SK-N-SH treated with all-trans-retinoic acid at 6 μM for 48 hours (cell line): ENCODE measurements at regions not wholly inside any gene's neighbourhood (a gene's known extent, or its start where the extent isn't known, plus 50 kb on each side); places are given as distances from the start of the nearest gene placed in this dataset.

Experiments
- ATAC-seq: fragments of 200-7000 bp; cut with Tn5 transposase; 3 replicates; pipeline ENCODE4 v1.9.1; 2020; ENCODE audit warnings: mild to moderate bottlenecking, moderate library complexity
- BACH2 ChIP-seq: fragments of 250-450 bp; sonication (Bioruptor Pico); IDR thresholded peaks from 2 replicates; pipeline ENCODE4 v1.9.0; 2021; ENCODE audit warnings: mild to moderate bottlenecking, borderline replicate concordance
- GLIS3 ChIP-seq: fragments of 250-450 bp; sonication (Bioruptor Pico); IDR thresholded peaks from 2 replicates; pipeline ENCODE4 v1.5.0; 2020; ENCODE audit warnings: mild to moderate bottlenecking, moderate library complexity
- ISL1 ChIP-seq: fragments of 250-450 bp; sonication (Bioruptor Pico); IDR thresholded peaks from 2 replicates; pipeline ENCODE4 v2.1.2; 2022; ENCODE audit warnings: mild to moderate bottlenecking, moderate library complexity
- PPARA ChIP-seq: fragments of 250-450 bp; sonication (Bioruptor Pico); IDR thresholded peaks from 2 replicates; pipeline ENCODE4 v1.5.0; 2020; ENCODE audit warnings: mild to moderate bottlenecking, borderline replicate concordance
- RARB ChIP-seq: fragments of 250-450 bp; sonication (Bioruptor Pico); IDR thresholded peaks from 2 replicates; pipeline ENCODE4 v1.8.0; 2021; ENCODE audit warnings: mild to moderate bottlenecking, moderate library complexity
- SNAI2 ChIP-seq: fragments of 250-450 bp; sonication (Bioruptor Pico); IDR thresholded peaks from 2 replicates; pipeline ENCODE4 v1.5.0; 2020; ENCODE audit warnings: mild to moderate bottlenecking, moderate library complexity
- TCF4 ChIP-seq: fragments of 250-450 bp; sonication (Bioruptor Pico); IDR thresholded peaks from 2 replicates; pipeline ENCODE4 v1.8.0; 2021; ENCODE audit warnings: mild to moderate bottlenecking, moderate library complexity, borderline replicate concordance
- TOX ChIP-seq: fragments of 250-450 bp; sonication (Bioruptor Pico); IDR thresholded peaks from 2 replicates; pipeline ENCODE4 v1.8.0; 2021; ENCODE audit warnings: mild to moderate bottlenecking, moderate library complexity, borderline replicate concordance
- ZC3H10 ChIP-seq: fragments of 250-450 bp; sonication (Bioruptor Pico); IDR thresholded peaks from 2 replicates; pipeline ENCODE4 v1.5.1; 2021; ENCODE audit warnings: mild to moderate bottlenecking, moderate library complexity
- ZFP3 ChIP-seq: fragments of 250-450 bp; sonication (Bioruptor Pico); IDR thresholded peaks from 2 replicates; pipeline ENCODE4 v1.5.0; 2020; ENCODE audit warnings: mild to moderate bottlenecking, moderate library complexity
- ZNF565 ChIP-seq: fragments of 450-650 bp; formaldehyde crosslinking; conservative IDR thresholded peaks from 2 replicates; pipeline ENCODE4 v1.5.0; 2020; ENCODE audit warnings: low read depth, mild to moderate bottlenecking, moderate library complexity
- ZNF70 ChIP-seq: fragments of 450-650 bp; formaldehyde crosslinking; IDR thresholded peaks from 2 replicates; pipeline ENCODE4 v1.5.0; 2020; ENCODE audit warnings: mild to moderate bottlenecking, moderate library complexity
- ZNF8 ChIP-seq: fragments of 450-650 bp; formaldehyde crosslinking; IDR thresholded peaks from 2 replicates; pipeline ENCODE4 v1.5.0; 2020; ENCODE audit warnings: mild to moderate bottlenecking, moderate library complexity
- TF ChIP-seq, protein P1 (sequence below): fragments of 250-450 bp; sonication (Bioruptor Pico); IDR thresholded peaks from 2 replicates; pipeline ENCODE4 v1.5.0; 2020; ENCODE audit warnings: mild to moderate bottlenecking, moderate library complexity
- TF ChIP-seq, protein P2 (sequence below): fragments of 250-450 bp; sonication (Bioruptor Pico); IDR thresholded peaks from 2 replicates; pipeline ENCODE4 v1.8.0; 2021; ENCODE audit warnings: low read depth, mild to moderate bottlenecking, moderate library complexity, borderline replicate concordance
- TF ChIP-seq, protein P3 (sequence below): fragments of 250-450 bp; sonication (Bioruptor Pico); IDR thresholded peaks from 2 replicates; pipeline ENCODE4 v1.5.1; 2020; ENCODE audit warnings: low read depth, mild to moderate bottlenecking, moderate library complexity
- TF ChIP-seq, protein P4 (sequence below): fragments of 250-450 bp; sonication (Bioruptor Pico); IDR thresholded peaks from 2 replicates; pipeline ENCODE4 v1.5.1; 2021; ENCODE audit warnings: mild to moderate bottlenecking, moderate library complexity
- TF ChIP-seq, protein P5 (sequence below): fragments of 250-450 bp; sonication (Bioruptor Pico); IDR thresholded peaks from 2 replicates; pipeline ENCODE4 v1.8.0; 2020; ENCODE audit warnings: mild to moderate bottlenecking, moderate library complexity, borderline replicate concordance

DNA sequence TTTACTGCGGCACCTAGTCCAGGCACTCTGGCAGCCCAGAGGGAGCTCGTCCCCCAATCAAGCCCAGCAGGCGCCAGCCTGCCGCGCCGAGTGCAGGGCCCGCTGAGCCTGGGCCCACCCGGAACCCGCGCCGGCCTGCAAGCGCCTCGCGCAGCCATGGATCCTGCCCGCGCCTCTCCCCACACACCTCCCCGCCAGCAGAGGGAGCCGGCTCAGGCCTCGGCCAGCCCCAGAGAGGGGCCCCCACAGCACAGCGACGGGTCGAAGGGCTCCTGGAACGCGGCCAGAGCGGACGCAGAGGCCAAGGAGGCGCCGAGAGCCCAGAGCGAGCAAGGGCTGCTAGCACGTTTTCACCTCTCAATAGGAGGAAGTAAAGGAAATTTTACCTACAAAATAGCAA lies 767.0 kb downstream of the MRPL39 start (continued):
- TF ChIP-seq, protein P1, sequence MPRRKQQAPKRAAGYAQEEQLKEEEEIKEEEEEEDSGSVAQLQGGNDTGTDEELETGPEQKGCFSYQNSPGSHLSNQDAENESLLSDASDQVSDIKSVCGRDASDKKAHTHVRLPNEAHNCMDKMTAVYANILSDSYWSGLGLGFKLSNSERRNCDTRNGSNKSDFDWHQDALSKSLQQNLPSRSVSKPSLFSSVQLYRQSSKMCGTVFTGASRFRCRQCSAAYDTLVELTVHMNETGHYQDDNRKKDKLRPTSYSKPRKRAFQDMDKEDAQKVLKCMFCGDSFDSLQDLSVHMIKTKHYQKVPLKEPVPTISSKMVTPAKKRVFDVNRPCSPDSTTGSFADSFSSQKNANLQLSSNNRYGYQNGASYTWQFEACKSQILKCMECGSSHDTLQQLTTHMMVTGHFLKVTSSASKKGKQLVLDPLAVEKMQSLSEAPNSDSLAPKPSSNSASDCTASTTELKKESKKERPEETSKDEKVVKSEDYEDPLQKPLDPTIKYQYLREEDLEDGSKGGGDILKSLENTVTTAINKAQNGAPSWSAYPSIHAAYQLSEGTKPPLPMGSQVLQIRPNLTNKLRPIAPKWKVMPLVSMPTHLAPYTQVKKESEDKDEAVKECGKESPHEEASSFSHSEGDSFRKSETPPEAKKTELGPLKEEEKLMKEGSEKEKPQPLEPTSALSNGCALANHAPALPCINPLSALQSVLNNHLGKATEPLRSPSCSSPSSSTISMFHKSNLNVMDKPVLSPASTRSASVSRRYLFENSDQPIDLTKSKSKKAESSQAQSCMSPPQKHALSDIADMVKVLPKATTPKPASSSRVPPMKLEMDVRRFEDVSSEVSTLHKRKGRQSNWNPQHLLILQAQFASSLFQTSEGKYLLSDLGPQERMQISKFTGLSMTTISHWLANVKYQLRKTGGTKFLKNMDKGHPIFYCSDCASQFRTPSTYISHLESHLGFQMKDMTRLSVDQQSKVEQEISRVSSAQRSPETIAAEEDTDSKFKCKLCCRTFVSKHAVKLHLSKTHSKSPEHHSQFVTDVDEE, result no peak
- TF ChIP-seq BACH2 (CRISPR knock-in tag), result no peak

DNA sequence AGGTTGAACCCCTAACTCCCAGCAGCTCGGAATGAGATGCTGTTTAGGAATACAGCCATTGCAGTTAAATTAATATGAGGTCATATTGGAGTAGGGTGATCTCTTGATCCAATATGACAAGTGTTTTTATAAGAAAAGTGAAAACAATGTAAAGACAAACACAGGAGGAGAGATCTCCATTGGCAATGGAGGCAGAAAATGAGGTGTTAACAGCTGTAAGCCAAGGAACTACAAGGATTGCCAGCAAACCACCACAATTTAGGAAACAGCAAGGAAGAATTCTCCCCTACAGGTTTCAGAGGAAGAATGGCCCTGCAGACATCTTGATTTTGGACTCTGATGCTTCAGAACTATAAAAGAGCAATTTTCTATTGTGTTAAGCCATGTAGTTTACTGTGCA lies 774.3 kb downstream of the MRPL39 start:
- no peak for ATAC-seq
- no peak for TF ChIP-seq ZNF70
- TF ChIP-seq SNAI2 (CRISPR knock-in tag), result no peak
- no peak for TF ChIP-seq TOX (CRISPR knock-in tag)
- TF ChIP-seq ISL1 (CRISPR knock-in tag), result no peak
- no peak for TF ChIP-seq ZNF565 (CRISPR knock-in tag)
- TF ChIP-seq, protein P2, sequence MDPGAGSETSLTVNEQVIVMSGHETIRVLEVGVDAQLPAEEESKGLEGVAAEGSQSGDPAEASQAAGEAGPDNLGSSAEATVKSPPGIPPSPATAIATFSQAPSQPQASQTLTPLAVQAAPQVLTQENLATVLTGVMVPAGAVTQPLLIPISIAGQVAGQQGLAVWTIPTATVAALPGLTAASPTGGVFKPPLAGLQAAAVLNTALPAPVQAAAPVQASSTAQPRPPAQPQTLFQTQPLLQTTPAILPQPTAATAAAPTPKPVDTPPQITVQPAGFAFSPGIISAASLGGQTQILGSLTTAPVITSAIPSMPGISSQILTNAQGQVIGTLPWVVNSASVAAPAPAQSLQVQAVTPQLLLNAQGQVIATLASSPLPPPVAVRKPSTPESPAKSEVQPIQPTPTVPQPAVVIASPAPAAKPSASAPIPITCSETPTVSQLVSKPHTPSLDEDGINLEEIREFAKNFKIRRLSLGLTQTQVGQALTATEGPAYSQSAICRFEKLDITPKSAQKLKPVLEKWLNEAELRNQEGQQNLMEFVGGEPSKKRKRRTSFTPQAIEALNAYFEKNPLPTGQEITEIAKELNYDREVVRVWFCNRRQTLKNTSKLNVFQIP, result no peak
- TF ChIP-seq PPARA (CRISPR knock-in tag), result no peak
- TF ChIP-seq, protein P1, result no peak
- TF ChIP-seq ZC3H10 (CRISPR knock-in tag), result no peak
- TF ChIP-seq, protein P3, sequence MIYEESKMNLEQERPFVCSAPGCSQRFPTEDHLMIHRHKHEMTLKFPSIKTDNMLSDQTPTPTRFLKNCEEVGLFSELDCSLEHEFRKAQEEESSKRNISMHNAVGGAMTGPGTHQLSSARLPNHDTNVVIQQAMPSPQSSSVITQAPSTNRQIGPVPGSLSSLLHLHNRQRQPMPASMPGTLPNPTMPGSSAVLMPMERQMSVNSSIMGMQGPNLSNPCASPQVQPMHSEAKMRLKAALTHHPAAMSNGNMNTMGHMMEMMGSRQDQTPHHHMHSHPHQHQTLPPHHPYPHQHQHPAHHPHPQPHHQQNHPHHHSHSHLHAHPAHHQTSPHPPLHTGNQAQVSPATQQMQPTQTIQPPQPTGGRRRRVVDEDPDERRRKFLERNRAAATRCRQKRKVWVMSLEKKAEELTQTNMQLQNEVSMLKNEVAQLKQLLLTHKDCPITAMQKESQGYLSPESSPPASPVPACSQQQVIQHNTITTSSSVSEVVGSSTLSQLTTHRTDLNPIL (CRISPR knock-in tag), result no peak
- TF ChIP-seq RARB (CRISPR knock-in tag), result no peak
- TF ChIP-seq ZNF8 (CRISPR knock-in tag), result no peak

DNA sequence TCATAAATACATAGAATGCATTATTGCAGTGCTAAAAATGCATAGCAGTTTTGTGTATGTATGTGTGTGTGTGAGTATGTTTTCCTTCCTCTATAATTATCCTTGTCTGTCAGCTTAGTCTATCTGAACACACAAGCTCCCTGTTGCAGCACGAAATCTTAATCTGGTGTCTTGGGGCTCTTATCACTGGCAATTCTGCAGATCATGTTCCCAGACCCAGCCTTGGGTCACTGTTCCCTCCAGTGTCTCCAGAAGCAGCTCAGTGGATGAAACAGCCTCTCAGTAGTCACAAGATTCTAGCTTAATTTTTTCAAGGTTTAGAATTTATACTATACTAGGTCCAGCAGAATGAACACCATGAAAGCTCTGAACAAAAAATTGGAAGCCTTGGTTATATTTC lies 777.9 kb downstream of the MRPL39 start:
- TF ChIP-seq, protein P4, sequence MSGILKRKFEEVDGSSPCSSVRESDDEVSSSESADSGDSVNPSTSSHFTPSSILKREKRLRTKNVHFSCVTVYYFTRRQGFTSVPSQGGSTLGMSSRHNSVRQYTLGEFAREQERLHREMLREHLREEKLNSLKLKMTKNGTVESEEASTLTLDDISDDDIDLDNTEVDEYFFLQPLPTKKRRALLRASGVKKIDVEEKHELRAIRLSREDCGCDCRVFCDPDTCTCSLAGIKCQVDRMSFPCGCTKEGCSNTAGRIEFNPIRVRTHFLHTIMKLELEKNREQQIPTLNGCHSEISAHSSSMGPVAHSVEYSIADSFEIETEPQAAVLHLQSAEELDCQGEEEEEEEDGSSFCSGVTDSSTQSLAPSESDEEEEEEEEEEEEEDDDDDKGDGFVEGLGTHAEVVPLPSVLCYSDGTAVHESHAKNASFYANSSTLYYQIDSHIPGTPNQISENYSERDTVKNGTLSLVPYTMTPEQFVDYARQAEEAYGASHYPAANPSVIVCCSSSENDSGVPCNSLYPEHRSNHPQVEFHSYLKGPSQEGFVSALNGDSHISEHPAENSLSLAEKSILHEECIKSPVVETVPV (CRISPR knock-in tag), result no peak
- TF ChIP-seq, protein P5, sequence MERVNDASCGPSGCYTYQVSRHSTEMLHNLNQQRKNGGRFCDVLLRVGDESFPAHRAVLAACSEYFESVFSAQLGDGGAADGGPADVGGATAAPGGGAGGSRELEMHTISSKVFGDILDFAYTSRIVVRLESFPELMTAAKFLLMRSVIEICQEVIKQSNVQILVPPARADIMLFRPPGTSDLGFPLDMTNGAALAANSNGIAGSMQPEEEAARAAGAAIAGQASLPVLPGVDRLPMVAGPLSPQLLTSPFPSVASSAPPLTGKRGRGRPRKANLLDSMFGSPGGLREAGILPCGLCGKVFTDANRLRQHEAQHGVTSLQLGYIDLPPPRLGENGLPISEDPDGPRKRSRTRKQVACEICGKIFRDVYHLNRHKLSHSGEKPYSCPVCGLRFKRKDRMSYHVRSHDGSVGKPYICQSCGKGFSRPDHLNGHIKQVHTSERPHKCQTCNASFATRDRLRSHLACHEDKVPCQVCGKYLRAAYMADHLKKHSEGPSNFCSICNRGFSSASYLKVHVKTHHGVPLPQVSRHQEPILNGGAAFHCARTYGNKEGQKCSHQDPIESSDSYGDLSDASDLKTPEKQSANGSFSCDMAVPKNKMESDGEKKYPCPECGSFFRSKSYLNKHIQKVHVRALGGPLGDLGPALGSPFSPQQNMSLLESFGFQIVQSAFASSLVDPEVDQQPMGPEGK (CRISPR knock-in tag), result no peak
- TF ChIP-seq GLIS3 (CRISPR knock-in tag) (no peak), PPARA (CRISPR knock-in tag) (no peak), TCF4 (no peak), ZFP3 (CRISPR knock-in tag) (no peak)
- TF ChIP-seq, protein P2, result no peak
- peak; percentile 69 for ATAC-seq
